B cell (primary cell): ENCODE measurements at regions not wholly inside any gene's neighbourhood (a gene's known extent, or its start where the extent isn't known, plus 50 kb on each side); places are given as distances from the start of the nearest gene placed in this dataset.

Experiments
- ATAC-seq: fragments of 200-7000 bp; cut with Tn5 transposase; one replicate; pipeline ENCODE4 v1.10.0; 2021; ENCODE audit warnings: low read depth, mild to moderate bottlenecking, moderate number of reproducible peaks, moderate library complexity
- CTCF ChIA-PET: fragments of 350-600 bp; sonication (Branson Sonifier 250); formaldehyde crosslinking; loops from one replicate; lab custom pipeline; 2021; ENCODE audit warnings: antibody characterized with exemption, inconsistent platforms; lab: Charles Lee
- POLR2A ChIA-PET: fragments of 350-600 bp; sonication (Branson Sonifier 250); formaldehyde crosslinking; loops from one replicate; lab custom pipeline; 2021; ENCODE audit warnings: antibody characterized with exemption; lab: Charles Lee
- DNase-seq: peaks from one replicate; pipeline ENCODE4 v3.0.0; 2013
- H2AFZ ChIP-seq: 2 replicates; pipeline ENCODE4 v1.6.1; 2012; ENCODE audit warnings: mild to moderate bottlenecking, low read depth, low read length; ENCODE audit not compliant: insufficient read depth, poor library complexity, severe bottlenecking
- H3K27ac ChIP-seq, 2 donors: 1 replicate in 1 of 2; 2 replicates in 1 of 2; pipeline ENCODE4 v1.5.1; 2012 to 2013; ENCODE audit warnings: low read length in 2 of 2, mild to moderate bottlenecking in 2 of 2, moderate library complexity in 1 of 2
- H3K27me3 ChIP-seq, 4 experiments: fragments of 200-600 bp in 1 of 4; sonication (generic) in 1 of 4; replicated peaks in 1 of 4; 1 replicate in 2 of 4; 2 replicates in 2 of 4; pipeline versions ENCODE4 v1.6.1 to v1.7.0; 2013 to 2016; ENCODE audit warnings: low read length in 3 of 4, mild to moderate bottlenecking in 2 of 4, mixed read lengths in 1 of 4, moderate library complexity in 1 of 4; ENCODE audit not compliant: insufficient read depth in 4 of 4, control insufficient read depth in 3 of 4; ENCODE audit errors: control extremely low read depth in 1 of 4
- H3K36me3 ChIP-seq, 2 experiments: replicated peaks in 1 of 2; 1 replicate in 1 of 2; 2 replicates in 1 of 2; pipeline versions ENCODE4 v1.6.1 to v1.7.1; 2013; ENCODE audit warnings: low read length in 1 of 2; ENCODE audit not compliant: insufficient read depth in 2 of 2, control insufficient read depth in 1 of 2; ENCODE audit errors: control extremely low read depth in 1 of 2, extremely low read depth in 1 of 2
- H3K4me1 ChIP-seq, 2 donors: fragments of 200-600 bp in 1 of 2; sonication (generic) in 1 of 2; 1 replicate in 1 of 2; 2 replicates in 1 of 2; pipeline versions ENCODE4 v1.5.1 to v1.6.1; 2013 to 2017; ENCODE audit warnings: low read length in 2 of 2; ENCODE audit not compliant: control insufficient read depth in 2 of 2, insufficient read depth in 2 of 2
- H3K4me2 ChIP-seq: replicated peaks from 2 replicates; pipeline ENCODE3; 2012; ENCODE audit warnings: mild to moderate bottlenecking, low read depth, low read length; ENCODE audit not compliant: poor library complexity, severe bottlenecking
- H3K4me3 ChIP-seq, 5 experiments: fragments of 200-600 bp in 1 of 5; sonication (generic) in 1 of 5; 1 replicate in 3 of 5; 2 replicates in 2 of 5; pipeline versions ENCODE4 v1.5.1 to v1.7.0; 2011 to 2016; ENCODE audit warnings: low read length in 4 of 5, mild to moderate bottlenecking in 4 of 5, low read depth in 2 of 5, control low read depth in 1 of 5, moderate library complexity in 1 of 5; ENCODE audit not compliant: insufficient read depth in 1 of 5; ENCODE audit errors: control extremely low read depth in 1 of 5, extremely low read depth in 1 of 5
- H3K79me2 ChIP-seq: fragments of 200-600 bp; sonication (generic); one replicate; pipeline ENCODE4 v1.6.0; 2016; ENCODE audit warnings: low read length; ENCODE audit not compliant: control insufficient read depth, insufficient read depth
- H3K9ac ChIP-seq: fragments of 200-600 bp; sonication (generic); 2 replicates; pipeline ENCODE4 v1.6.1; 2017; ENCODE audit warnings: mild to moderate bottlenecking, low read length, moderate library complexity
- H3K9me3 ChIP-seq, 3 donors: one replicate each; pipeline versions ENCODE4 v1.6.1 to v1.7.1; 2013; ENCODE audit warnings: low read length in 2 of 3; ENCODE audit not compliant: control insufficient read depth in 2 of 3, insufficient read depth in 1 of 3; ENCODE audit errors: control extremely low read depth in 1 of 3
- H4K20me1 ChIP-seq: 2 replicates; pipeline ENCODE4 v1.6.0; 2012; ENCODE audit warnings: mild to moderate bottlenecking, low read length; ENCODE audit not compliant: insufficient read depth, control insufficient read depth, poor library complexity, severe bottlenecking
- H3K27ac Mint-ChIP-seq: one replicate; pipeline ENCODE4 v1.8.0; 2021; ENCODE audit warnings: mixed read lengths
- H3K27me3 Mint-ChIP-seq: one replicate; pipeline ENCODE4 v1.8.0; 2021; ENCODE audit warnings: mixed read lengths
- H3K4me1 Mint-ChIP-seq: one replicate; pipeline ENCODE4 v1.8.0; 2021; ENCODE audit warnings: mixed read lengths
- H3K4me3 Mint-ChIP-seq: one replicate; pipeline ENCODE4 v1.8.0; 2021; ENCODE audit warnings: mixed read lengths
- H3K9me3 Mint-ChIP-seq: one replicate; pipeline ENCODE4 v1.8.0; 2022; ENCODE audit warnings: mixed read lengths; ENCODE audit not compliant: insufficient read depth
- CTCF ChIP-seq: fragments of 200-600 bp; IDR thresholded peaks from one replicate; pipeline ENCODE4 v1.8.0; 2022; ENCODE audit warnings: antibody characterized with exemption, mild to moderate bottlenecking
- EZH2 ChIP-seq: IDR thresholded peaks from 2 replicates; pipeline ENCODE4 v1.6.1; 2012; ENCODE audit warnings: borderline replicate concordance, low read depth, mild to moderate bottlenecking, moderate library complexity, low read length; ENCODE audit not compliant: insufficient read depth, poor library complexity, severe bottlenecking
- WGBS: methylation state at CpG from one replicate; pipeline ENCODE4 v1.1.5; 2013; ENCODE audit warnings: missing lambda C conversion rate; ENCODE audit not compliant: insufficient coverage; 5-methylcytosine and 5-hydroxymethylcytosine counted together
- intact Hi-C: fragments of 100-400 bp; cut with micrococcal nuclease; formaldehyde crosslinking; loops from one replicate; pipeline ENCODE4 v1.10.0; 2022

GRCh38 chr3:168625477-168625876, 529.8 kb upstream of the GOLIM4 start:
- Mint-ChIP-seq H3K4me3 (no peak overlapping the region), H3K27ac (no peak overlapping the region), H3K4me1 (no peaks in the 10 kb centered on the region), H3K27me3 (no peaks in the 10 kb centered on the region), H3K9me3 (no peaks in the 10 kb centered on the region)
- DNase-seq: no peak
- no peaks in the 10 kb centered on the region for H3K27me3 ChIP-seq
- no peaks in the 10 kb centered on the region for H3K4me1 ChIP-seq
- H3K79me2 ChIP-seq: no peaks in the 10 kb centered on the region
- no peak overlapping the region for H3K4me2 ChIP-seq
- TF ChIP-seq EZH2 (no peak), CTCF (no peak)
- H3K36me3 ChIP-seq: no peaks in the 10 kb centered on the region
- H3K9ac ChIP-seq: no peak overlapping the region
- no peaks in the 10 kb centered on the region for H4K20me1 ChIP-seq
- H3K9me3 ChIP-seq: no peaks in the 10 kb centered on the region
- no peak overlapping the region for H3K27ac ChIP-seq
- H2AFZ ChIP-seq: no peak overlapping the region
- intact Hi-C loops: no loop called here
- ChIA-PET CTCF (no interaction called here), POLR2A (no interaction called here)
- no peak for ATAC-seq
- no peak overlapping the region for H3K4me3 ChIP-seq

- H3K9me3 Mint-ChIP-seq: no peaks in the 10 kb centered on the region
- H3K4me2 ChIP-seq: no peak overlapping the region
- no peak overlapping the region for H3K4me3 ChIP-seq
- H3K27me3 Mint-ChIP-seq: no peaks in the 10 kb centered on the region
- H3K79me2 ChIP-seq: no peaks in the 10 kb centered on the region
- no peak overlapping the region for H3K27ac ChIP-seq
- no peak overlapping the region for H3K9ac ChIP-seq
- intact Hi-C loops: no loop called here
- no peaks in the 10 kb centered on the region for H3K4me1 ChIP-seq
- WGBS: no CpG with 5 or more reads among the region's 1 CpG
- TF ChIP-seq CTCF (no peak), EZH2 (no peak)
- ATAC-seq: no peak
- H3K4me1 Mint-ChIP-seq: no peaks in the 10 kb centered on the region
- no peaks in the 10 kb centered on the region for H3K9me3 ChIP-seq
- no peak for DNase-seq
- H4K20me1 ChIP-seq: no peaks in the 10 kb centered on the region
- H3K4me3 Mint-ChIP-seq: no peak overlapping the region
- no peaks in the 10 kb centered on the region for H3K27me3 ChIP-seq
- H2AFZ ChIP-seq: no peak overlapping the region
- POLR2A ChIA-PET: no interaction called here
- CTCF ChIA-PET: no interaction called here
- H3K27ac Mint-ChIP-seq: no peak overlapping the region
- H3K36me3 ChIP-seq: no peaks in the 10 kb centered on the region
Measured at GRCh38 chr3:168624892-168625448, 529.2 kb upstream of the GOLIM4 start.
